Fibroblast of lung (primary cell): ENCODE measurements at regions not wholly inside any gene's neighbourhood (a gene's known extent, or its start where the extent isn't known, plus 50 kb on each side); places are given as distances from the start of the nearest gene placed in this dataset.

ENCODE experiments used
- EZH2 ChIP-seq: IDR thresholded peaks from 2 replicates; pipeline ENCODE4 v1.5.1; 2012; ENCODE audit warnings: low read length, control low read depth, mild to moderate bottlenecking; ENCODE audit errors: missing control alignments
- TF ChIP-seq, protein P1 (sequence below), 2 donors: IDR thresholded peaks in 1 of 2; conservative IDR thresholded peaks in 1 of 2; 1 replicate in 1 of 2; 2 replicates in 1 of 2; pipeline ENCODE4 v1.5.1; 2011 to 2012; ENCODE audit warnings: low read length in 2 of 2, control low read depth in 1 of 2, inconsistent platforms in 1 of 2, low read depth in 1 of 2, mild to moderate bottlenecking in 1 of 2

DNA sequence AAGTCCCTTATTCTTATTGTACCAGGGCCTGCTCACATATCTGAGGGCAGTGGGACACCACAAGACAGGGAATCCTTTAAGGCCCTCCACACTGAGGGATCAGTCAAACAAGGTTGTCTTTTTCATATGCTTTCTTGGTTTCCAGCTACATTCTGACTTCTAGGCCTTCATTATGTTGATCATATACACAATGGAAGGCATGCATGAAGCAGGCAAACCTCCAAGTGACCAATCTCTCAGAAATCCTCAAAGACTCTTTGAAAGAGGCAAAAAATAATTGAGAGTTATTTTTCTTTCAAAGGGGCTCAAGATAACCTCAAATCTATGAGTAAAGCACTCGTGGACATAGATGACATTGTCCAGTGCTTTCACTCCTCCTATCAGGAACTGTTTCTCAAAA is 1195.9 kb upstream of the ACO1 start:
- TF ChIP-seq, protein P1, sequence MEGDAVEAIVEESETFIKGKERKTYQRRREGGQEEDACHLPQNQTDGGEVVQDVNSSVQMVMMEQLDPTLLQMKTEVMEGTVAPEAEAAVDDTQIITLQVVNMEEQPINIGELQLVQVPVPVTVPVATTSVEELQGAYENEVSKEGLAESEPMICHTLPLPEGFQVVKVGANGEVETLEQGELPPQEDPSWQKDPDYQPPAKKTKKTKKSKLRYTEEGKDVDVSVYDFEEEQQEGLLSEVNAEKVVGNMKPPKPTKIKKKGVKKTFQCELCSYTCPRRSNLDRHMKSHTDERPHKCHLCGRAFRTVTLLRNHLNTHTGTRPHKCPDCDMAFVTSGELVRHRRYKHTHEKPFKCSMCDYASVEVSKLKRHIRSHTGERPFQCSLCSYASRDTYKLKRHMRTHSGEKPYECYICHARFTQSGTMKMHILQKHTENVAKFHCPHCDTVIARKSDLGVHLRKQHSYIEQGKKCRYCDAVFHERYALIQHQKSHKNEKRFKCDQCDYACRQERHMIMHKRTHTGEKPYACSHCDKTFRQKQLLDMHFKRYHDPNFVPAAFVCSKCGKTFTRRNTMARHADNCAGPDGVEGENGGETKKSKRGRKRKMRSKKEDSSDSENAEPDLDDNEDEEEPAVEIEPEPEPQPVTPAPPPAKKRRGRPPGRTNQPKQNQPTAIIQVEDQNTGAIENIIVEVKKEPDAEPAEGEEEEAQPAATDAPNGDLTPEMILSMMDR (conservative IDR thresholded peaks at IDR 0.05 in 1 of 2, IDR thresholded peaks at IDR 0.05 in 1 of 2; ENCODE audit: low read depth in 1 of 2, low read length in 2 of 2) = no peak
- no peak for TF ChIP-seq EZH2
